CD14-positive monocyte (primary cell): ENCODE measurements at regions not wholly inside any gene's neighbourhood (a gene's known extent, or its start where the extent isn't known, plus 50 kb on each side); places are given as distances from the start of the nearest gene placed in this dataset.
A peak's percentile ranks its signal among the peaks of the same experiment; 100 is the strongest.

ENCODE experiments used
- DNase-seq, 3 donors: peaks; one replicate each; pipeline ENCODE4 v3.0.0-alpha.2; 2011 to 2022
- H2AFZ ChIP-seq: 2 replicates; pipeline ENCODE4 v1.6.0; 2012; ENCODE audit warnings: mild to moderate bottlenecking, low read depth, low read length, inconsistent platforms; ENCODE audit not compliant: insufficient read depth, poor library complexity, severe bottlenecking
- H3K27ac ChIP-seq, 2 donors: 1 replicate in 1 of 2; 2 replicates in 1 of 2; pipeline ENCODE4 v1.5.1; 2012 to 2013; ENCODE audit warnings: low read length in 2 of 2, control low read depth in 1 of 2, inconsistent platforms in 1 of 2, low read depth in 1 of 2, mild to moderate bottlenecking in 1 of 2
- H3K27me3 ChIP-seq, 2 donors: one replicate each; pipeline versions ENCODE4 v1.6.0 to v1.6.1; 2011 to 2013; ENCODE audit warnings: low read length in 2 of 2; ENCODE audit not compliant: control insufficient read depth in 2 of 2, insufficient read depth in 2 of 2
- H3K36me3 ChIP-seq, 2 donors: replicated peaks in 1 of 2; 1 replicate in 1 of 2; 2 replicates in 1 of 2; pipeline versions ENCODE4 v1.5.1 to v1.6.1; 2012 to 2013; ENCODE audit warnings: low read length in 2 of 2, control low read depth in 1 of 2, inconsistent platforms in 1 of 2, mild to moderate bottlenecking in 1 of 2; ENCODE audit not compliant: insufficient read depth in 2 of 2, control insufficient read depth in 1 of 2
- H3K4me1 ChIP-seq, 2 donors: 1 replicate in 1 of 2; 2 replicates in 1 of 2; pipeline versions ENCODE4 v1.5.1 to v1.6.1; 2012 to 2013; ENCODE audit warnings: low read length in 2 of 2, control low read depth in 1 of 2, inconsistent platforms in 1 of 2, mild to moderate bottlenecking in 1 of 2, moderate library complexity in 1 of 2; ENCODE audit not compliant: insufficient read depth in 2 of 2, control insufficient read depth in 1 of 2
- H3K4me2 ChIP-seq: replicated peaks from 2 replicates; pipeline ENCODE3; 2012; ENCODE audit warnings: low read length, moderate library complexity, mild to moderate bottlenecking; ENCODE audit not compliant: poor library complexity, severe bottlenecking; ENCODE audit errors: extremely low read depth
- H3K4me3 ChIP-seq, 3 experiments: fragments of 200-600 bp in 1 of 3; sonication (generic) in 1 of 3; replicated peaks in 1 of 3; 1 replicate in 2 of 3; 2 replicates in 1 of 3; pipeline ENCODE4 v1.5.1; 2011 to 2013; ENCODE audit warnings: low read length in 3 of 3, mild to moderate bottlenecking in 3 of 3, control low read depth in 2 of 3, low read depth in 2 of 3, inconsistent platforms in 1 of 3, moderate library complexity in 1 of 3
- H3K79me2 ChIP-seq: 2 replicates; pipeline ENCODE4 v1.6.0; 2012; ENCODE audit warnings: mild to moderate bottlenecking, control low read depth, inconsistent platforms, low read length, moderate library complexity; ENCODE audit not compliant: insufficient read depth
- H3K9ac ChIP-seq: 2 replicates; pipeline ENCODE4 v1.6.0; 2017; ENCODE audit warnings: low read length, mild to moderate bottlenecking; ENCODE audit not compliant: insufficient read depth, poor library complexity, severe bottlenecking
- H3K9me3 ChIP-seq, 2 donors: replicated peaks in 1 of 2; 1 replicate in 1 of 2; 2 replicates in 1 of 2; pipeline versions ENCODE4 v1.5.1 to v1.6.1; 2012 to 2013; ENCODE audit warnings: low read length in 2 of 2, control low read depth in 1 of 2; ENCODE audit not compliant: control insufficient read depth in 1 of 2, insufficient read depth in 1 of 2
- H4K20me1 ChIP-seq: 2 replicates; pipeline ENCODE4 v1.6.0; 2012; ENCODE audit warnings: mild to moderate bottlenecking, low read length, control low read depth, moderate library complexity; ENCODE audit not compliant: insufficient read depth
- H3K27ac Mint-ChIP-seq, 7 donors: one replicate each; pipeline ENCODE4 v1.8.0; 2020; ENCODE audit warnings: mild to moderate bottlenecking in 7 of 7, mixed read lengths in 7 of 7, moderate library complexity in 6 of 7, inconsistent platforms in 2 of 7
- H3K27me3 Mint-ChIP-seq, 3 donors: one replicate each; pipeline ENCODE4 v1.8.0; 2021 to 2022; ENCODE audit warnings: low read depth in 3 of 3, mild to moderate bottlenecking in 3 of 3, mixed read lengths in 3 of 3, moderate library complexity in 3 of 3, inconsistent platforms in 1 of 3
- H3K36me3 Mint-ChIP-seq, 2 donors: one replicate each; pipeline ENCODE4 v1.8.0; 2020; ENCODE audit warnings: mixed read lengths in 2 of 2, inconsistent platforms in 1 of 2, mild to moderate bottlenecking in 1 of 2
- H3K4me1 Mint-ChIP-seq: one replicate; pipeline ENCODE4 v1.8.0; 2020; ENCODE audit warnings: mild to moderate bottlenecking, mixed read lengths
- H3K4me3 Mint-ChIP-seq, 2 donors: one replicate each; pipeline ENCODE4 v1.8.0; 2020; ENCODE audit warnings: mild to moderate bottlenecking in 2 of 2, mixed read lengths in 2 of 2, moderate library complexity in 1 of 2
- H3K9me3 Mint-ChIP-seq, 7 donors: one replicate each; pipeline ENCODE4 v1.8.0; 2020 to 2022; ENCODE audit warnings: mixed read lengths in 7 of 7, mild to moderate bottlenecking in 6 of 7, moderate library complexity in 6 of 7, inconsistent platforms in 2 of 7
- WGBS: methylation state at CpG from one replicate; pipeline ENCODE4 v1.1.5; 2013; ENCODE audit warnings: missing lambda C conversion rate; ENCODE audit not compliant: insufficient coverage; 5-methylcytosine and 5-hydroxymethylcytosine counted together
- intact Hi-C, 2 donors: fragments of 100-400 bp; cut with micrococcal nuclease; formaldehyde crosslinking; loops; one replicate each; pipeline versions ENCODE4 v1.15.0 to v1.15.1; 2023
- TF ChIP-seq, protein P1 (sequence below): fragments of 200-600 bp; IDR thresholded peaks from one replicate; pipeline ENCODE4 v1.8.0; 2022; ENCODE audit warnings: antibody characterized with exemption, mild to moderate bottlenecking

DNA sequence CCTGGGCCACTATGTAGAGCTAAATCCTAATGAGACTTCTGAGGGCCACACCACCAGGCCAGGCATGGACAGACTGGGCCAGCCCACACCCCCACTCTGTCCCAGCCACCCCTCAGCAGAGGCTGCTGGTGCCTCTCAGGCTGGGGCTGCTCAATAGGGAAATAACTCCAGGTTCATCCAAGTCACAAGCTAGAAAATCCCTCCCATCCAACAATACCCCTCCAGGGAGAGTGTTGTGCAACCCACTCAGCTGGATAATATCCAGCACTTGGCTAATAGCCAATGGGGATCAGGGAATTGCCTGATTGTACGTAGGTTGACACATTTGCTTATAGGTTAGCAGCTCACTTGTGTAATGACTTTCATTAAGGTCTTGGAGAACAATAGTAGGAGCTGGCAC lies 64.1 kb upstream of the WNT11 start:
- DNase-seq: no peak
- no peaks in the 10 kb centered on the region for H3K27me3 ChIP-seq
- no peaks in the 10 kb centered on the region for H3K36me3 ChIP-seq
- peaks cover 0 to 7% of the 10 kb centered on the region in 2 donors for H3K4me1 ChIP-seq
- no peak overlapping the region for H3K9ac ChIP-seq
- 80% methylated on average over 1 of the region's 1 CpG for WGBS
- Mint-ChIP-seq H3K9me3 (peaks cover 11 to 22% (median 15%) of the 10 kb centered on the region in 7 donors), H3K27ac (peak overlapping the region in 1 of 7 donors; percentile 33), H3K4me3 (no peak overlapping the region), H3K27me3 (peaks cover 4 to 9% (median 7%) of the 10 kb centered on the region in 3 donors), H3K36me3 (no peaks in the 10 kb centered on the region), H3K4me1 (peaks cover 14% of the 10 kb centered on the region)
- no peaks in the 10 kb centered on the region for H4K20me1 ChIP-seq
- no peak overlapping the region for H3K4me3 ChIP-seq
- H2AFZ ChIP-seq: no peak overlapping the region
- H3K9me3 ChIP-seq: peaks cover 11 to 14% of the 10 kb centered on the region in 2 donors
- no peak overlapping the region for H3K27ac ChIP-seq
- intact Hi-C loops: no loop called here
- TF ChIP-seq, protein P1, sequence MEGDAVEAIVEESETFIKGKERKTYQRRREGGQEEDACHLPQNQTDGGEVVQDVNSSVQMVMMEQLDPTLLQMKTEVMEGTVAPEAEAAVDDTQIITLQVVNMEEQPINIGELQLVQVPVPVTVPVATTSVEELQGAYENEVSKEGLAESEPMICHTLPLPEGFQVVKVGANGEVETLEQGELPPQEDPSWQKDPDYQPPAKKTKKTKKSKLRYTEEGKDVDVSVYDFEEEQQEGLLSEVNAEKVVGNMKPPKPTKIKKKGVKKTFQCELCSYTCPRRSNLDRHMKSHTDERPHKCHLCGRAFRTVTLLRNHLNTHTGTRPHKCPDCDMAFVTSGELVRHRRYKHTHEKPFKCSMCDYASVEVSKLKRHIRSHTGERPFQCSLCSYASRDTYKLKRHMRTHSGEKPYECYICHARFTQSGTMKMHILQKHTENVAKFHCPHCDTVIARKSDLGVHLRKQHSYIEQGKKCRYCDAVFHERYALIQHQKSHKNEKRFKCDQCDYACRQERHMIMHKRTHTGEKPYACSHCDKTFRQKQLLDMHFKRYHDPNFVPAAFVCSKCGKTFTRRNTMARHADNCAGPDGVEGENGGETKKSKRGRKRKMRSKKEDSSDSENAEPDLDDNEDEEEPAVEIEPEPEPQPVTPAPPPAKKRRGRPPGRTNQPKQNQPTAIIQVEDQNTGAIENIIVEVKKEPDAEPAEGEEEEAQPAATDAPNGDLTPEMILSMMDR: no peak
- H3K4me2 ChIP-seq: no peak overlapping the region
- no peaks in the 10 kb centered on the region for H3K79me2 ChIP-seq

DNA sequence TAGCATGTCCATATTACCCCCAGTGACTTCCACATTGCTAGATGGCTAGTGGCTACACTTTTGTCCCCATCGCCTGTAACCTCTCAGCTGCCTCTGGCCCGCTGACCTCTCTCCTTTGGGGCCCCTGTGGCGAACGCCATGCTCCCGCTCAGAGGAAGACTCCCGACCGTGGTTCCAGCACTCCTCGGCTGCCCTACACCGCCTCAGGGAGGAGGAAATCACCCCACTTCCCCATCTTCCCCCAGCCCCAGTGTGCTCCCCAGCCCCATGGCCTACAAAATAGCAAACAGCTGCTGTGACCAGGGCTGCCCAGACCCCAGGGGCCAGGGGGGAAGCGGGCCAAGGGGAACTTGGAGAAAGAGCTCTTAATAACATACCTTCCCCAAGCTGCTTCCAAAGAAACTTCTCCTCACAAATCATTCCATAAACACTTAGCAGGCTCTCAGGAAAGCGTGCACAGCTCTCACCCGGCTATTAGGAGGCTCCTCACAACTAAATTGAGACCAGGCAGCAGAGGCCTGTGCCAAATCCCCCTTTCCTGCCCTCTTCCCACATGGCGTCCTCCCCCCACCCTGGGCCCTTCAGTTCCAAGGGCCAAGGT lies 63.5 kb upstream of the WNT11 start:
- peaks cover 11 to 17% (median 15%) of the 10 kb centered on the region in 7 donors for H3K9me3 Mint-ChIP-seq
- WGBS: 94% methylated on average over 5 of the region's 13 CpGs
- intact Hi-C loops: no loop called here

More for the DNA sequence above, 63.5 kb upstream of the WNT11 start:
- Mint-ChIP-seq H3K36me3 (no peaks in the 10 kb centered on the region), H3K27ac (peak overlapping the region in 1 of 7 donors; percentile 46), H3K4me1 (peaks cover 14% of the 10 kb centered on the region), H3K27me3 (peaks cover 4 to 9% (median 7%) of the 10 kb centered on the region in 3 donors), H3K4me3 (no peak overlapping the region)
- H3K27ac ChIP-seq: no peak overlapping the region
- no peak overlapping the region for H3K4me2 ChIP-seq
- no peaks in the 10 kb centered on the region for H3K36me3 ChIP-seq
- no peaks in the 10 kb centered on the region for H3K79me2 ChIP-seq
- peak overlapping the region; percentile 10 for H2AFZ ChIP-seq
- TF ChIP-seq, protein P1: no peak
- no peaks in the 10 kb centered on the region for H4K20me1 ChIP-seq
- no peak overlapping the region for H3K4me3 ChIP-seq
- no peaks in the 10 kb centered on the region for H3K27me3 ChIP-seq
- no peak overlapping the region for H3K9ac ChIP-seq
- peaks cover 10 to 11% of the 10 kb centered on the region in 2 donors for H3K9me3 ChIP-seq
- no peak for DNase-seq
- H3K4me1 ChIP-seq: peaks cover 0 to 7% of the 10 kb centered on the region in 2 donors
